PC-3 (cell line): ENCODE measurements at regions not wholly inside any gene's neighbourhood (a gene's known extent, or its start where the extent isn't known, plus 50 kb on each side); places are given as distances from the start of the nearest gene placed in this dataset.

ENCODE experiments used
- ATAC-seq: fragments of 200-7000 bp; cut with Tn5 transposase; 2 replicates; pipeline ENCODE4 v1.9.1; 2020; ENCODE audit warnings: mild to moderate bottlenecking, moderate library complexity
- BruUV-seq: library from RNA; stranded (reverse); fragments of 400-500 nt; replicated peaks from 2 replicates; lab custom pipeline; 2021; lab: Mats Ljungman, UMichigan
- CTCF ChIA-PET: fragments of 300-600 bp; sonication (Branson Sonifier 250); formaldehyde crosslinking; loops from one replicate; lab custom pipeline; 2022; ENCODE audit warnings: antibody characterized with exemption; lab: Charles Lee
- POLR2A ChIA-PET: fragments of 300-600 bp; sonication (Branson Sonifier 250); formaldehyde crosslinking; loops from one replicate; lab custom pipeline; 2022; ENCODE audit warnings: antibody characterized with exemption; ENCODE audit not compliant: unreplicated experiment; lab: Charles Lee
- DNase-seq: peaks from one replicate; pipeline ENCODE4 v3.0.0-alpha.2; 2015
- H2AFZ ChIP-seq: fragments of 300-600 bp; sonication (generic); 2 replicates; pipeline ENCODE4 v1.6.0; 2016; ENCODE audit warnings: antibody characterized with exemption, low read length
- H3F3A ChIP-seq: fragments of 300-600 bp; sonication (generic); one replicate; pipeline ENCODE4 v1.6.0; 2017; ENCODE audit warnings: antibody characterized with exemption, low read length, control low read depth, mild to moderate bottlenecking; ENCODE audit not compliant: unreplicated experiment
- H3K27ac ChIP-seq: fragments of 300-600 bp; sonication (generic); 2 replicates; pipeline ENCODE4 v1.5.1; 2016; ENCODE audit warnings: mild to moderate bottlenecking, low read length
- H3K27me3 ChIP-seq: fragments of 300-600 bp; sonication (generic); 2 replicates; pipeline ENCODE4 v1.6.1; 2016; ENCODE audit warnings: low read length, mixed read lengths
- H3K36me3 ChIP-seq: fragments of 300-600 bp; sonication (generic); 2 replicates; pipeline ENCODE4 v1.6.1; 2016; ENCODE audit warnings: low read depth, mixed run types, low read length, mixed read lengths
- H3K4me1 ChIP-seq: fragments of 300-600 bp; sonication (generic); 2 replicates; pipeline ENCODE4 v1.5.1; 2016; ENCODE audit warnings: low read length; ENCODE audit not compliant: insufficient read depth
- H3K4me2 ChIP-seq: fragments of 300-600 bp; sonication (generic); 2 replicates; pipeline ENCODE4 v1.6.0; 2016; ENCODE audit warnings: low read length
- H3K4me3 ChIP-seq: fragments of 300-600 bp; sonication (generic); 2 replicates; pipeline ENCODE4 v1.5.1; 2016; ENCODE audit warnings: mild to moderate bottlenecking, low read length, mixed read lengths
- H3K79me2 ChIP-seq: fragments of 300-600 bp; sonication (generic); 2 replicates; pipeline ENCODE4 v1.6.1; 2017; ENCODE audit warnings: low read length, mixed read lengths
- H3K9ac ChIP-seq: fragments of 300-600 bp; sonication (generic); 2 replicates; pipeline ENCODE4 v1.6.0; 2016; ENCODE audit warnings: mild to moderate bottlenecking, low read length
- H3K9me2 ChIP-seq: fragments of 300-600 bp; sonication (generic); replicated peaks from 2 replicates; pipeline ENCODE4 v1.6.1; 2016; ENCODE audit warnings: mixed run types, low read length, mixed read lengths
- H3K9me3 ChIP-seq: fragments of 300-600 bp; sonication (generic); 2 replicates; pipeline ENCODE4 v1.6.1; 2016; ENCODE audit warnings: low read length, mixed read lengths
- H4K20me1 ChIP-seq: fragments of 300-600 bp; sonication (generic); 2 replicates; pipeline ENCODE4 v1.6.1; 2016; ENCODE audit warnings: low read length, mixed read lengths
- CTCF ChIP-seq: fragments of 300-600 bp; sonication (generic); conservative IDR thresholded peaks from 2 replicates; pipeline ENCODE4 v1.5.1; 2017; ENCODE audit warnings: antibody characterized with exemption, low read depth, mild to moderate bottlenecking, low read length
- EZH2 ChIP-seq: fragments of 300-600 bp; sonication (generic); IDR thresholded peaks from one replicate; pipeline ENCODE4 v1.6.1; 2017; ENCODE audit warnings: antibody characterized with exemption, mild to moderate bottlenecking, low read length; ENCODE audit not compliant: unreplicated experiment
- EZH2phosphoT487 ChIP-seq: fragments of 300-600 bp; sonication (generic); IDR thresholded peaks from 2 replicates; pipeline ENCODE4 v1.6.1; 2018; ENCODE audit warnings: mild to moderate bottlenecking, antibody characterized with exemption, low read length, borderline replicate concordance
- intact Hi-C: fragments of 100-400 bp; cut with micrococcal nuclease; formaldehyde crosslinking; loops from 2 replicates; pipeline ENCODE4 v1.9.0; 2023

DNA sequence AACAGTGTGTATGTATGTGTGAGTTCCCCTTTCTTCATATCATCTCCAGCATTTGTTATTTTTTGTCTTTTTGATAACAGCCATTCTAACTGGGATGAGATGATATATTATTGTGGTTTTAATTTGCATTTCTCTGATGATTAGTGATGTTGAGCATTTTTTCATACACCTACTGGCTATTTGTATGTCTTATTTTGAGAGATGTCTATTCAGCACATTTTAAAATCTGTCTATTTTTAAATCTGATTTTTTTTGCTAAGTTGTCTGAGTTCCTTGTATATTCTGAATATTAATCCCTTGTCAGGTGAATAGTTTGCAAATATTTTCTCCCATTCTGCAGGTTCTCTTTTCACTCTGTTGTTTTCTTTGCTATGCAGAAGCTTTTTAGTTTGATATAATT lies 469.1 kb downstream of the FUT8 start:
- Histone ChIP-seq H3K4me2 (no peak overlapping the region), H3K27me3 (peaks cover 26% of the 10 kb centered on the region), H3F3A (no peaks in the 10 kb centered on the region), H3K9ac (no peak overlapping the region), H4K20me1 (no peaks in the 10 kb centered on the region), H3K9me3 (no peaks in the 10 kb centered on the region), H3K36me3 (no peaks in the 10 kb centered on the region), H3K9me2 (no peaks in the 10 kb centered on the region), H3K4me3 (no peak overlapping the region), H2AFZ (no peak overlapping the region), H3K79me2 (no peaks in the 10 kb centered on the region), H3K4me1 (peaks cover 9% of the 10 kb centered on the region; the same call in 1 of the 2 replicates), H3K27ac (no peak overlapping the region)
- TF ChIP-seq EZH2 (no peak), CTCF (no peak), EZH2phosphoT487 (no peak)
- BruUV-seq, result no TSS peak
- ChIA-PET CTCF (no interaction called here), POLR2A (no interaction called here)
- intact Hi-C loops, result no loop called here
- DNase-seq (no peak), ATAC-seq (no peak)

- no peaks in the 10 kb centered on the region for H3K9me3 ChIP-seq
- ChIA-PET CTCF (no interaction called here), POLR2A (no interaction called here)
Measured at GRCh38 chr14:65888677-65889076, 476.1 kb downstream of the FUT8 start.

More at GRCh38 chr14:65888677-65889076, 476.1 kb downstream of the FUT8 start:
- no peaks in the 10 kb centered on the region for H3K36me3 ChIP-seq
- H3F3A ChIP-seq, result no peaks in the 10 kb centered on the region
- ATAC-seq (no peak), DNase-seq (no peak)
- no peak overlapping the region for H3K9ac ChIP-seq
- peaks cover 62% of the 10 kb centered on the region for H3K27me3 ChIP-seq
- no peak overlapping the region for H3K4me3 ChIP-seq
- intact Hi-C loops, result no loop called here
- H4K20me1 ChIP-seq, result no peaks in the 10 kb centered on the region
- BruUV-seq, result no TSS peak
- H3K4me2 ChIP-seq, result no peak overlapping the region
- no peak overlapping the region for H2AFZ ChIP-seq
- no peaks in the 10 kb centered on the region for H3K4me1 ChIP-seq
- H3K9me2 ChIP-seq, result no peaks in the 10 kb centered on the region
- TF ChIP-seq EZH2phosphoT487, result no peak
- TF ChIP-seq CTCF, result no peak
- TF ChIP-seq EZH2, result no peak
- no peaks in the 10 kb centered on the region for H3K79me2 ChIP-seq
- H3K27ac ChIP-seq, result no peak overlapping the region
